ENCODE measurements at regions not wholly inside any gene's neighbourhood (a gene's known extent, or its start where the extent isn't known, plus 50 kb on each side); places are given as distances from the start of the nearest gene placed in this dataset.

DNA sequence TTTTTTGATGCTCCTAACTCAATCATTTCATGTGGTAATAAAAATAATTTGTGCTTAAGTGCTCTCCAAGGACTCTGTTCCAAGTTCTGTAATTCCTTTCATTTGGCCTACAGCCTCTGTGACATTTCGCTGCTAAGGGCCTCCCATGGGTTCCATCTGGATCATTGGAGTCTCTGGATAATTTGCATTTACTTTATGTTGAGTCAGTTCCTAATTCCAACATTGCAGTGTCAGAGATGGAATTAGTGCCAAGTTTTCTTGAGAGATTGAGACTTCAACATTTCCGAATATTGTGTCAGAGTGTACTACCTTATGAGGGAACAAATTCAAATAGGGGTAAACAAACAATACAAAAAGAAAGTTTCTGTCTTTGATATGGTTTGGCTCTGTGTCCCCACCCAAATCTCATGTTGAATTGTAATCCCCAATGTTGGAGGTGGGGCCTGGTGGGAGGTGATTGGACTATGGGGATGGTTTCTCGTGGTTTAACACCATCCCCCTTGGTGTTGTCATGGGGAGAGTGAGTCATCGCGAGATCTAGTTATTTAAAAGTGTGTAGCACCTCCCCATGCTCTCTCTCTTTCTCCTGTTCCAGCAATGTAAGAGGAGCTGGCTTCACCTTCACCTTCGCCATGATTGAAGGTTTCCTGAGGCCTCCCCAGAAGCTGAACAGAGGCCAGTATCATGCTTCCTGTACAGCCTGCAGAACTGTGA lies 244.1 kb upstream of the TBX18 start:
- Histone ChIP-seq H3K36me3 (ENCODE audit: low read length) (no peaks in the 10 kb centered on the region), H3K4me2 (ENCODE audit: low read depth, low read length, poor library complexity, severe bottlenecking) (no peak overlapping the region), H3K79me2 (ENCODE audit: insufficient read depth, low read length) (no peaks in the 10 kb centered on the region), H3K9ac (ENCODE audit: low read length) (no peak overlapping the region), H3K9me3 (ENCODE audit: insufficient read depth, low read length) (no peaks in the 10 kb centered on the region), H2AFZ (ENCODE audit: low read depth, low read length, severe bottlenecking) (no peak overlapping the region), H3F3A (ENCODE audit: insufficient read depth) (no peaks in the 10 kb centered on the region), H3K9me2 (replicated peaks; ENCODE audit: insufficient read depth, low read length) (0 out of 2 replicates have a peak, but pooled peaks cover 3% of the 10 kb centered on the region), H3K27me3 (ENCODE audit: low read length) (no peaks in the 10 kb centered on the region), H4K20me1 (ENCODE audit: low read depth, low read length) (no peaks in the 10 kb centered on the region), H3K4me3 (ENCODE audit: insufficient read depth, low read length, poor library complexity, severe bottlenecking) (no peak overlapping the region), H3K27ac (ENCODE audit: low read depth, low read length) (no peak overlapping the region)
- TF ChIP-seq, protein P1, sequence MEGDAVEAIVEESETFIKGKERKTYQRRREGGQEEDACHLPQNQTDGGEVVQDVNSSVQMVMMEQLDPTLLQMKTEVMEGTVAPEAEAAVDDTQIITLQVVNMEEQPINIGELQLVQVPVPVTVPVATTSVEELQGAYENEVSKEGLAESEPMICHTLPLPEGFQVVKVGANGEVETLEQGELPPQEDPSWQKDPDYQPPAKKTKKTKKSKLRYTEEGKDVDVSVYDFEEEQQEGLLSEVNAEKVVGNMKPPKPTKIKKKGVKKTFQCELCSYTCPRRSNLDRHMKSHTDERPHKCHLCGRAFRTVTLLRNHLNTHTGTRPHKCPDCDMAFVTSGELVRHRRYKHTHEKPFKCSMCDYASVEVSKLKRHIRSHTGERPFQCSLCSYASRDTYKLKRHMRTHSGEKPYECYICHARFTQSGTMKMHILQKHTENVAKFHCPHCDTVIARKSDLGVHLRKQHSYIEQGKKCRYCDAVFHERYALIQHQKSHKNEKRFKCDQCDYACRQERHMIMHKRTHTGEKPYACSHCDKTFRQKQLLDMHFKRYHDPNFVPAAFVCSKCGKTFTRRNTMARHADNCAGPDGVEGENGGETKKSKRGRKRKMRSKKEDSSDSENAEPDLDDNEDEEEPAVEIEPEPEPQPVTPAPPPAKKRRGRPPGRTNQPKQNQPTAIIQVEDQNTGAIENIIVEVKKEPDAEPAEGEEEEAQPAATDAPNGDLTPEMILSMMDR (IDR thresholded peaks at IDR 0.05; ENCODE audit: insufficient read depth, low read length, poor library complexity, severe bottlenecking), result no peak
- TF ChIP-seq EZH2phosphoT487 (conservative IDR thresholded peaks at IDR 0.05; ENCODE audit: low read length), result no peak

DNA sequence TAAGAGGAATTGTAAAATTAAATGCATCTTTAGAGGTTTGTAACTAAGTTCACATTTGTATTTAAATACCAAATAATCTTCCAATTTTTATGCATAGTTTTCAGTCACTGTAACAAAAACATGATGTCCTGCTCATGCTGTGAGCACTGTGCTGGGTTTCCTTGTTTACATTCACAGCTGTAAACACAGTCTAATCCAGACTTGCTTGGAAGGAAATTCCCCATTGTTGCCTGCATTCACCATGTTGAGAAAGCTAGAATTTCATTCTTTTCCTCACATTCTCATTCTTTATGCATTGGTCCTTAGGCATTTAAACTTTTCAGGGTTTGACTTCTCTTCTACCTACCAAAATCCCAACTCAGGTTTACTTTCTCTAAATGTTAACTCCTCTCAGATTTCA lies 242.0 kb upstream of the TBX18 start:
- no peaks in the 10 kb centered on the region for H4K20me1 ChIP-seq (ENCODE audit: low read depth, low read length)
- TF ChIP-seq, protein P1 (IDR thresholded peaks at IDR 0.05; ENCODE audit: insufficient read depth, low read length, poor library complexity, severe bottlenecking), result no peak
- TF ChIP-seq EZH2phosphoT487 (conservative IDR thresholded peaks at IDR 0.05; ENCODE audit: low read length), result no peak
- H3K79me2 ChIP-seq (ENCODE audit: insufficient read depth, low read length), result no peaks in the 10 kb centered on the region
- no peaks in the 10 kb centered on the region for H3F3A ChIP-seq (ENCODE audit: insufficient read depth)
- 0 out of 2 replicates have a peak, but pooled peaks cover 3% of the 10 kb centered on the region for H3K9me2 ChIP-seq (replicated peaks; ENCODE audit: insufficient read depth, low read length)
- H3K27me3 ChIP-seq (ENCODE audit: low read length), result no peaks in the 10 kb centered on the region
- H2AFZ ChIP-seq (ENCODE audit: low read depth, low read length, severe bottlenecking), result no peak overlapping the region
- H3K36me3 ChIP-seq (ENCODE audit: low read length), result no peaks in the 10 kb centered on the region
- H3K27ac ChIP-seq (ENCODE audit: low read depth, low read length), result no peak overlapping the region
- no peak overlapping the region for H3K4me3 ChIP-seq (ENCODE audit: insufficient read depth, low read length, poor library complexity, severe bottlenecking)
- H3K4me2 ChIP-seq (ENCODE audit: low read depth, low read length, poor library complexity, severe bottlenecking), result no peak overlapping the region
- H3K9ac ChIP-seq (ENCODE audit: low read length), result no peak overlapping the region
- no peaks in the 10 kb centered on the region for H3K9me3 ChIP-seq (ENCODE audit: insufficient read depth, low read length)

DNA sequence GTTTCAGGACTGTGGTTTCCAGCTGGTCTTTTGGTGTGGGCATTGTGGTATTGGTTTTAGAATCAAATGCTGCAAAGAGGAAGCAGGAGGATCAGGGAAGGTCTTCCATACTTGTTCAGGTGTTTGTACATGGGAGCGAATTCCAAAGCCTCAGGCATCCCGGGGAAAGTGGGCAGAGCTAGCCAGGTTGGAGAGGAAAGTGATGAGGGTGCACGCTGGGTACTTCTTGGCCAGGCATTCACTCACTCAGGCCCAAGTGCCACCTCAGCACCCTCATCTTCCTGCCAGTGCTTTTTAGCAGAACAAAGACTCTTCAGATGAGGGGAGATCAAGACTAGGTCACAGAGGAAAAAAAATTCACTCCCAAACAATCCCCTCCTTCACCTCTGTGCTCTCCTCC lies 241.1 kb upstream of the TBX18 start:
- TF ChIP-seq, protein P1 (IDR thresholded peaks at IDR 0.05; ENCODE audit: insufficient read depth, low read length, poor library complexity, severe bottlenecking), result no peak
- no peaks in the 10 kb centered on the region for H3K9me3 ChIP-seq (ENCODE audit: insufficient read depth, low read length)
- no peaks in the 10 kb centered on the region for H4K20me1 ChIP-seq (ENCODE audit: low read depth, low read length)
- H3K4me3 ChIP-seq (ENCODE audit: insufficient read depth, low read length, poor library complexity, severe bottlenecking), result no peak overlapping the region
- no peaks in the 10 kb centered on the region for H3F3A ChIP-seq (ENCODE audit: insufficient read depth)
- no peak overlapping the region for H2AFZ ChIP-seq (ENCODE audit: low read depth, low read length, severe bottlenecking)
- H3K27me3 ChIP-seq (ENCODE audit: low read length), result no peaks in the 10 kb centered on the region
- no peak overlapping the region for H3K4me2 ChIP-seq (ENCODE audit: low read depth, low read length, poor library complexity, severe bottlenecking)
- 0 out of 2 replicates have a peak, but pooled peaks cover 3% of the 10 kb centered on the region for H3K9me2 ChIP-seq (replicated peaks; ENCODE audit: insufficient read depth, low read length)
- H3K9ac ChIP-seq (ENCODE audit: low read length), result no peak overlapping the region
- H3K27ac ChIP-seq (ENCODE audit: low read depth, low read length), result no peak overlapping the region
- H3K79me2 ChIP-seq (ENCODE audit: insufficient read depth, low read length), result no peaks in the 10 kb centered on the region
- H3K36me3 ChIP-seq (ENCODE audit: low read length), result no peaks in the 10 kb centered on the region
